GM18951 (cell line): ENCODE measurements at regions not wholly inside any gene's neighbourhood (a gene's known extent, or its start where the extent isn't known, plus 50 kb on each side); places are given as distances from the start of the nearest gene placed in this dataset.
"Not testable (repeated sequence)": the region's sequence is repeated elsewhere in the genome, so short reads cannot be mapped to it uniquely, and the experiment has no call there.

Experiments
- POLR2A ChIP-seq: IDR thresholded peaks from 4 replicates; pipeline ENCODE4 v1.6.1; 2011; ENCODE audit warnings: mild to moderate bottlenecking; ENCODE audit not compliant: insufficient read length, insufficient read depth; ENCODE audit errors: extremely low read depth
- in situ Hi-C: fragments of 300-500 bp; cut with MboI; formaldehyde crosslinking; loops from one replicate; pipeline ENCODE4 v1.12.0; 2022; ENCODE audit warnings: low sequenced_read_pairs, mixed read lengths, inconsistent platforms; ENCODE audit not compliant: unreplicated experiment

GRCh38 chr10:78231939-78232338 lies 198.3 kb downstream of the RPS24 start:
- TF ChIP-seq POLR2A: no peak
- in situ Hi-C loops: no loop called here

GRCh38 chr10:78236416-78237015 lies 202.9 kb downstream of the RPS24 start:
- in situ Hi-C loops: no loop called here

GRCh38 chr10:78237951-78238350 lies 204.3 kb downstream of the RPS24 start:
- in situ Hi-C loops: not testable (repeated sequence)

More at GRCh38 chr10:78236416-78237015, 202.9 kb downstream of the RPS24 start:
- no peak for TF ChIP-seq POLR2A

- TF ChIP-seq POLR2A: no peak
- in situ Hi-C loops: no loop called here
These were observed 213.6 kb downstream of the RPS24 start for GRCh38 chr10:78247266-78247665.

- in situ Hi-C loops: no loop called here
These were observed 214.2 kb downstream of the RPS24 start for GRCh38 chr10:78247821-78248220.

GRCh38 chr10:78248651-78249464 lies 215.2 kb downstream of the RPS24 start:
- no peak for TF ChIP-seq POLR2A
- in situ Hi-C loops: no loop called here

More at GRCh38 chr10:78247821-78248220, 214.2 kb downstream of the RPS24 start:
- TF ChIP-seq POLR2A: no peak

GRCh38 chr10:78249690-78250089 lies 216.0 kb downstream of the RPS24 start:
- TF ChIP-seq POLR2A: no peak
- in situ Hi-C loops: no loop called here

- in situ Hi-C loops: no loop called here
- no peak for TF ChIP-seq POLR2A
These were observed 216.8 kb downstream of the RPS24 start for GRCh38 chr10:78250313-78251015.

GRCh38 chr10:78251016-78251385 lies 217.3 kb downstream of the RPS24 start:
- no peak for TF ChIP-seq POLR2A
- in situ Hi-C loops: no loop called here

- no peak for TF ChIP-seq POLR2A
- in situ Hi-C loops: no loop called here
These were observed 218.6 kb downstream of the RPS24 start for GRCh38 chr10:78252286-78252685.

GRCh38 chr10:78253063-78253853 lies 219.6 kb downstream of the RPS24 start:
- TF ChIP-seq POLR2A: no peak
- in situ Hi-C loops: no loop called here

GRCh38 chr10:78254013-78254412 lies 220.3 kb downstream of the RPS24 start:
- in situ Hi-C loops: no loop called here
- TF ChIP-seq POLR2A: no peak

- TF ChIP-seq POLR2A: no peak
- in situ Hi-C loops: no loop called here
These were observed 221.6 kb downstream of the RPS24 start for GRCh38 chr10:78255214-78255613.
